ENCODE measurements at regions not wholly inside any gene's neighbourhood (a gene's known extent, or its start where the extent isn't known, plus 50 kb on each side); places are given as distances from the start of the nearest gene placed in this dataset.

GRCh38 chr3:23041918-23042696 lies 161.0 kb upstream of the UBE2E2 start:
- H4K20me1 ChIP-seq (ENCODE audit: insufficient read depth) = no peaks in the 10 kb centered on the region
- no peaks in the 10 kb centered on the region; a peak in 1 of 4 replicates for H3K4me1 ChIP-seq (ENCODE audit: control insufficient read depth in 1 of 2, insufficient read depth in 2 of 2, low read depth in 1 of 2, low read length in 1 of 2)
- H3K27ac ChIP-seq (ENCODE audit: low read depth in 2 of 2, low read length in 1 of 2) = no peak overlapping the region
- H3K9me2 ChIP-seq = no peaks in the 10 kb centered on the region
- no peak overlapping the region for H3K4me2 ChIP-seq
- no peak overlapping the region for H3K9ac ChIP-seq
- H3K9me3 ChIP-seq = peaks cover 2% of the 10 kb centered on the region; the same call in 1 of the 2 replicates
- DNase-seq = no peak
- no peak overlapping the region for H3K4me3 ChIP-seq (ENCODE audit: low read depth in 2 of 2, low read length in 1 of 2)
- no peak overlapping the region for H2AFZ ChIP-seq (ENCODE audit: low read depth)
- no peaks in the 10 kb centered on the region for H3K36me3 ChIP-seq (replicated peaks in 1 of 2; ENCODE audit: control insufficient read depth in 1 of 2, insufficient read depth in 2 of 2, low read length in 1 of 2)
- WGBS (ENCODE audit: low lambda C conversion rate) = 47% methylated on average over 4 of the region's 4 CpGs
- H3K27me3 ChIP-seq (ENCODE audit: insufficient read depth) = no peaks in the 10 kb centered on the region
- CTCF ChIA-PET = no interaction called here
- POLR2A ChIA-PET = no interaction called here
- no peaks in the 10 kb centered on the region for H3K79me2 ChIP-seq (ENCODE audit: insufficient read depth)
- no peaks in the 10 kb centered on the region for H3F3A ChIP-seq (replicated peaks; ENCODE audit: insufficient read depth)
- TF ChIP-seq SMC3 (IDR thresholded peaks at IDR 0.05; ENCODE audit: low read depth, low read length) (no peak), NFIC (IDR thresholded peaks at IDR 0.05; ENCODE audit: borderline replicate concordance) (no peak), GATA2 (CRISPR knock-in tag; IDR thresholded peaks at IDR 0.05) (no peak), RAD21 (IDR thresholded peaks at IDR 0.05; ENCODE audit: low read length) (no peak), PBX3 (IDR thresholded peaks at IDR 0.05) (no peak)

- ChIA-PET CTCF (no interaction called here), POLR2A (no interaction called here)
- no peak for DNase-seq
- Histone ChIP-seq H3K9ac (no peak overlapping the region), H3K4me2 (no peak overlapping the region), H3K4me3 (ENCODE audit: low read depth in 2 of 2, low read length in 1 of 2) (no peak overlapping the region), H3K27ac (ENCODE audit: low read depth in 2 of 2, low read length in 1 of 2) (no peak overlapping the region), H4K20me1 (ENCODE audit: insufficient read depth) (no peaks in the 10 kb centered on the region), H3K4me1 (ENCODE audit: control insufficient read depth in 1 of 2, insufficient read depth in 2 of 2, low read depth in 1 of 2, low read length in 1 of 2) (no peaks in the 10 kb centered on the region), H3K27me3 (ENCODE audit: insufficient read depth) (no peaks in the 10 kb centered on the region), H3K36me3 (replicated peaks in 1 of 2; ENCODE audit: control insufficient read depth in 1 of 2, insufficient read depth in 2 of 2, low read length in 1 of 2) (no peaks in the 10 kb centered on the region), H3K9me2 (no peaks in the 10 kb centered on the region), H2AFZ (ENCODE audit: low read depth) (no peak overlapping the region), H3K9me3 (peaks cover 4% of the 10 kb centered on the region; the same call in 1 of the 2 replicates), H3K79me2 (ENCODE audit: insufficient read depth) (no peaks in the 10 kb centered on the region), H3F3A (replicated peaks; ENCODE audit: insufficient read depth) (no peaks in the 10 kb centered on the region)
- WGBS (ENCODE audit: low lambda C conversion rate) = 60% methylated on average over 1 of the region's 1 CpG
- TF ChIP-seq TAF1 (IDR thresholded peaks at IDR 0.05; ENCODE audit: borderline replicate concordance, low read depth, low read length) (no peak), TEAD4 (IDR thresholded peaks at IDR 0.05; ENCODE audit: borderline replicate concordance, insufficient read depth) (no peak), ELF1 (IDR thresholded peaks at IDR 0.05) (no peak), FOSL2 (IDR thresholded peaks at IDR 0.05; ENCODE audit: borderline replicate concordance, low read depth) (no peak), ZBTB33 (IDR thresholded peaks at IDR 0.05; ENCODE audit: borderline replicate concordance, low read depth) (no peak), MAX (IDR thresholded peaks at IDR 0.05; ENCODE audit: low read depth) (no peak), TCF12 (IDR thresholded peaks at IDR 0.05) (no peak), NFIC (IDR thresholded peaks at IDR 0.05; ENCODE audit: borderline replicate concordance) (no peak), RFX5 (IDR thresholded peaks at IDR 0.05; ENCODE audit: low read length) (no peak), REST (IDR thresholded peaks at IDR 0.05; ENCODE audit: low read depth, low read length) (no peak), PBX3 (IDR thresholded peaks at IDR 0.05) (no peak), GABPA (IDR thresholded peaks at IDR 0.05; ENCODE audit: low read depth) (no peak), USF1 (IDR thresholded peaks at IDR 0.05; ENCODE audit: borderline replicate concordance, low read depth) (no peak)
Observed at GRCh38 chr3:23044463-23044862, 158.7 kb upstream of the UBE2E2 start.

Measured in SK-N-SH (cell line).